ENCODE measurements at regions not wholly inside any gene's neighbourhood (a gene's known extent, or its start where the extent isn't known, plus 50 kb on each side); places are given as distances from the start of the nearest gene placed in this dataset.

DNA sequence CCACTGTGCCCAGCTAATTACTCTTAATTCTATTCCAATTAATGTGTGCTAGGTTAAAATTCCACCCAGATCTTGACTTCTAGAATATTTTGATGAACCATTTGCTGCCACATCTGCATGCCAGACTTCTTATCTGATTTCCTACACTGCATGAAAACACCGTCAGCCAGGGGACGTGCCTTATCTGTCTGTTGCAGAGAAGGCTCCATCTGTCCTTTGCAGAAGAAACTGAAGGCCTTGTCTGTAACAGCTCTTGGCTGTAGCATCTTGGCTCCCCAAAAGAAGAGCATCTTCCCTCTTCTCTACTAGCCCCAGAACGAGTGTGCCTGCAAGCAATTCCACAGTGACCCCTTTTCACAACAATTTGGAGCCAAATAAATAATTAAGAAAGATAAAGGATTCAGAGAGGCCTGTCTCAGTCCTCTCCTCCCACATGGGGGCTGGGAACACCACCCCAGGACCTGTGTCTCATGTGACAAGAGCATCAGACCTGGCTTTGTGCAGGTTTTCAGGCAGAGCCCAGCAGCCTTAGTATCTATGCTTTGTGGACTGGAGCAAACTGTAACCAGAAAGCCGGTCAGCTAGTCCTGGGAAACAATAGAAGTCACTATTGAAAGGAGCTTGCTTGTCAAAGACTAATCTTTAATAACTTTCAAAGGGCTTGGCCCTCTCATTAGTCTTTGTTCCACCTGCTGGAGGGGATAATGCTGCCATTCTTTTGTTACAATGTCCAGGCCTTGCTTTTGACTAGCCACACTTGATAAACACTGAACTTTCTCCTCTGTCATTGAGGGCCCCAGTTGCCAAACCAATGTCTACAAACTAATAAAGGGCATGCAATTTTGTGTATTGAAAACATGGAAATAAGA is 84.0 kb upstream of the NEUROD1 start:
- DNase-seq (ENCODE audit: low read depth), result no peak
- TF ChIP-seq, protein P1, sequence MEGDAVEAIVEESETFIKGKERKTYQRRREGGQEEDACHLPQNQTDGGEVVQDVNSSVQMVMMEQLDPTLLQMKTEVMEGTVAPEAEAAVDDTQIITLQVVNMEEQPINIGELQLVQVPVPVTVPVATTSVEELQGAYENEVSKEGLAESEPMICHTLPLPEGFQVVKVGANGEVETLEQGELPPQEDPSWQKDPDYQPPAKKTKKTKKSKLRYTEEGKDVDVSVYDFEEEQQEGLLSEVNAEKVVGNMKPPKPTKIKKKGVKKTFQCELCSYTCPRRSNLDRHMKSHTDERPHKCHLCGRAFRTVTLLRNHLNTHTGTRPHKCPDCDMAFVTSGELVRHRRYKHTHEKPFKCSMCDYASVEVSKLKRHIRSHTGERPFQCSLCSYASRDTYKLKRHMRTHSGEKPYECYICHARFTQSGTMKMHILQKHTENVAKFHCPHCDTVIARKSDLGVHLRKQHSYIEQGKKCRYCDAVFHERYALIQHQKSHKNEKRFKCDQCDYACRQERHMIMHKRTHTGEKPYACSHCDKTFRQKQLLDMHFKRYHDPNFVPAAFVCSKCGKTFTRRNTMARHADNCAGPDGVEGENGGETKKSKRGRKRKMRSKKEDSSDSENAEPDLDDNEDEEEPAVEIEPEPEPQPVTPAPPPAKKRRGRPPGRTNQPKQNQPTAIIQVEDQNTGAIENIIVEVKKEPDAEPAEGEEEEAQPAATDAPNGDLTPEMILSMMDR (conservative IDR thresholded peaks at IDR 0.05; ENCODE audit: low read depth, low read length), result no peak
- no peak overlapping the region for H3K4me3 ChIP-seq (ENCODE audit: low read depth, low read length)

DNA sequence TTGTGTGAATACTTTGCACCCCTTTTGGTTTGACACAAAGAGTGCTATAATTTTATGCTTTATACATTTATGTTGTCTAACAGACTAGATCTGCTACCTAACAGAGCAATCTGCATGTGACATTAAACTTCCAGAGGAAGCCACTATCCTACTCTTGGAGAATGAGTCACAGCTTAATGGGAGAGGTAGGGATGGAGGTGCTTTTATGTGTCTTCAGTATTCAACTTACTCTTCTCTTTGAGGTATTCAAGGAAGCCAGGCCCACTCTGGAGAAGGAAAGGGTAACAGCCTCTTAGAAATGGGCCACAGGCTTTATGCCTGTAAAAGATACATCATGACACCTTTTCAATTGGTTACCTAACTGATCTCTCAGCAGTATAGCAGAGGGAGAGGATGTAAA is 85.8 kb upstream of the NEUROD1 start:
- no peak overlapping the region for H3K4me3 ChIP-seq (ENCODE audit: low read depth, low read length)
- TF ChIP-seq, protein P1 (conservative IDR thresholded peaks at IDR 0.05; ENCODE audit: low read depth, low read length), result no peak
- no peak for DNase-seq (ENCODE audit: low read depth)

DNA sequence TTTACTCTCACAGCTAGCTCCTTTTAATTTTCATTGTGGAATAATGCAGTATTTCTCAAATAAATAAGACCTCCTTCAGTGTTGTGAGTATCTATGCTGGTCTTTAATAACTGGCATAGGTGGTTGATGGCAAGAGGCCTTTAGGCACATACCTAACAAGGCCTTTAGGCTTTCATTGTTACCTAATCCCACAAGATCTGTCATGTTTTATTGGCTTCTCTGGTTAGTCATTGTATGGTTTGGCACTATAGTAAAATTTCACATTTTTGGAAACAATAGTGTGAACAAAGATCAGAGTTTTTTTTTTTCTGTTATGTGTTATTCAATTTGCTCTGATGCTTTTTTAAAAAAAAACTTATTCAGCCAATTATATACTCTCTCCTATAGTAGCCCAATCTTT is 89.8 kb upstream of the NEUROD1 start:
- H3K4me3 ChIP-seq (ENCODE audit: low read depth, low read length), result no peak overlapping the region
- TF ChIP-seq, protein P1 (conservative IDR thresholded peaks at IDR 0.05; ENCODE audit: low read depth, low read length), result no peak
- no peak for DNase-seq (ENCODE audit: low read depth)

DNA sequence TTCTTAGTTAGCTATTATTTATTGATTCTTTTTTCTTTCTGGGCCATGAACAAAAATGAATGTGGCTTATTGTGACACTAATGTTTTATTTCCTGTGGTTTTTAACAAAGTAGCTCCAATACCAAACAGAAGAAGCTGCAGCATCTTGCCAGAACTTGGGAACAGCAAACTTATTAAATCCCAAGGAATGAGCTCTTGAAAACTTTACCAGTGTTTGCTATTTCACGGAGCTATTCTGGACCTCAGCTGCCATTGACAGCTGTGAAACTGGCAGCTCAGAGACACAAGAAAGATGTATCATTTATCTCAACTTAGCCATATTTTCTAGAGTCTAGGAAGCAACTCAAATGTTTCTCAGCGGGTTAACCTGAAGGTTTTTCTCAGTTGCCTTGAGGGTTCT is 91.0 kb upstream of the NEUROD1 start:
- TF ChIP-seq, protein P1 (conservative IDR thresholded peaks at IDR 0.05; ENCODE audit: low read depth, low read length), result no peak
- no peak overlapping the region for H3K4me3 ChIP-seq (ENCODE audit: low read depth, low read length)
- no peak for DNase-seq (ENCODE audit: low read depth)

DNA sequence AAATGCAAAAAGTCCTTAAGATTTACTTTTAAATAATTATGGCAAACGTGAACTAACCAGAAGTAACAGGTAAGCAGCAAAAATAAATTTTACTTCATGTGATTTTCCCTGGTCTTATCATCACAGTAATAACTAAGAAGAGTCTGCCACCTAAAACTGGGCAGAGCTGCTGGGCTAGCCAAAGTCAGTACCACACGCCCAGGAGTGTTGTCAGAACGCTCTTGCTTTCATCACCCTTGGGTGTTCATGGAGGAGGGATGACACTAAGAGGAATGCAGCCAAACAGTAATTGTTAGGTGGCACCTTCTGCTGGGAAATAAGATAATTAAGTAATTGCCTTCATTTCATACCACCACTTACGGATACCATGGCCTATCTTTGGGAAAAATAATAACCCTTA is 92.0 kb upstream of the NEUROD1 start:
- DNase-seq (ENCODE audit: low read depth), result no peak
- TF ChIP-seq, protein P1 (conservative IDR thresholded peaks at IDR 0.05; ENCODE audit: low read depth, low read length), result no peak
- H3K4me3 ChIP-seq (ENCODE audit: low read depth, low read length), result no peak overlapping the region

DNA sequence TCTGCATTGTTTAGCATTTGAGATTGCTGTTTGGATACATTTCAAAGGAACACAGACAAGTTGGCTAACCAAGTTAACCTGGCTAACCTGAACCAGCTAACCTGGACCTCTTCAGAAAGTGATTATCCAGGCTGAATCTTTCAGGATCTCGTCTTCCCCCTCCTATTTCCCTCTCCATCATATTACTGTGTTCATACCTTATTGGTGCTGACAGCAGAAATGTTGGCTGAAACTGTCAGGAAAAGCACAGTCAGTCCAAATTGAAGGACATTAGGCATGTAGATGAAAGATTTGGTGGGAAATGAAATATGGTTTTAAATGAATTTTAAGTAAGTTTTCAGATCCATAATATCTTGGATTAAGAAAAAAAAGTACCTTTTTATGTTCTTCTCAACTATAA is 92.5 kb upstream of the NEUROD1 start:
- TF ChIP-seq, protein P1 (conservative IDR thresholded peaks at IDR 0.05; ENCODE audit: low read depth, low read length), result no peak
- no peak overlapping the region for H3K4me3 ChIP-seq (ENCODE audit: low read depth, low read length)
- no peak for DNase-seq (ENCODE audit: low read depth)

DNA sequence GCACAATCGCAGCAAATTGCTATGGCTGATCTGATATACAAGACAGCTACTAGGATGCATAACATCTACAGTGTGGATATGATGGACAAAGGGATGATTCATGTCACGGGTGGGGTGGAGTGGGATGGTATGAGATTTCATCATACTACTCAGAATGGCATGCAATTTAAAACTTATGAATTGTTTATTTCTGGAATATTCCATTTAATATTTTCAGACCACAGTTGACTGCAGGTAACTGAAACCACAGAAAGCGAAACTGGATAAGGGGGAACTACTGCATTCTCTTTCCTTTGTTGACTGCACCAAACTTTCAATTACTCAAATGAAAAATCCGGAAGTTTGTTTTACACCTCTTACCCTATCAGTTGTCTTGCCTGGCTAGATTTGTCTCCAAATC is 94.4 kb upstream of the NEUROD1 start:
- TF ChIP-seq, protein P1 (conservative IDR thresholded peaks at IDR 0.05; ENCODE audit: low read depth, low read length), result no peak
- no peak for DNase-seq (ENCODE audit: low read depth)
- no peak overlapping the region for H3K4me3 ChIP-seq (ENCODE audit: low read depth, low read length)

Measured in epithelial cell of proximal tubule (primary cell).